Calu3 (cell line): ENCODE measurements at regions not wholly inside any gene's neighbourhood (a gene's known extent, or its start where the extent isn't known, plus 50 kb on each side); places are given as distances from the start of the nearest gene placed in this dataset.
"Not testable (repeated sequence)": the region's sequence is repeated elsewhere in the genome, so short reads cannot be mapped to it uniquely, and the experiment has no call there.

ENCODE experiments used
- BruUV-seq: library from RNA; stranded (reverse); fragments of 400-500 nt; replicated peaks from 2 replicates; lab custom pipeline; 2021; lab: Mats Ljungman, UMichigan
- CTCF ChIA-PET: fragments of 300-600 bp; sonication (Branson Sonifier 250); formaldehyde crosslinking; loops from one replicate; lab custom pipeline; 2022; ENCODE audit warnings: antibody characterized with exemption; lab: Charles Lee
- DNase-seq: peaks from one replicate; pipeline ENCODE4 v3.0.0; 2022
- H3K27ac Mint-ChIP-seq: one replicate; pipeline ENCODE4 v1.8.0; 2022; ENCODE audit warnings: mixed read lengths; ENCODE audit not compliant: unreplicated experiment
- H3K27me3 Mint-ChIP-seq: one replicate; pipeline ENCODE4 v1.8.0; 2022; ENCODE audit warnings: mixed read lengths; ENCODE audit not compliant: unreplicated experiment
- H3K36me3 Mint-ChIP-seq: one replicate; pipeline ENCODE4 v1.8.0; 2022; ENCODE audit warnings: mild to moderate bottlenecking, moderate library complexity, mixed read lengths; ENCODE audit not compliant: insufficient read depth, unreplicated experiment
- H3K4me1 Mint-ChIP-seq: one replicate; pipeline ENCODE4 v1.8.0; 2022; ENCODE audit warnings: mild to moderate bottlenecking, low read depth, mixed read lengths; ENCODE audit not compliant: unreplicated experiment
- H3K4me3 Mint-ChIP-seq: one replicate; pipeline ENCODE4 v1.8.0; 2022; ENCODE audit warnings: mild to moderate bottlenecking, low read depth, moderate library complexity, mixed read lengths; ENCODE audit not compliant: unreplicated experiment
- H3K9me3 Mint-ChIP-seq: one replicate; pipeline ENCODE4 v1.8.0; 2022; ENCODE audit warnings: low read depth, mixed read lengths; ENCODE audit not compliant: unreplicated experiment
- intact Hi-C: fragments of 100-400 bp; cut with micrococcal nuclease; formaldehyde crosslinking; loops from one replicate; pipeline ENCODE4 v1.10.0; 2022; ENCODE audit not compliant: unreplicated experiment
- TF ChIP-seq, protein P1 (sequence below): fragments of 200-600 bp; IDR thresholded peaks from one replicate; pipeline ENCODE4 v1.8.0; 2022; ENCODE audit warnings: antibody characterized with exemption; ENCODE audit not compliant: unreplicated experiment

DNA sequence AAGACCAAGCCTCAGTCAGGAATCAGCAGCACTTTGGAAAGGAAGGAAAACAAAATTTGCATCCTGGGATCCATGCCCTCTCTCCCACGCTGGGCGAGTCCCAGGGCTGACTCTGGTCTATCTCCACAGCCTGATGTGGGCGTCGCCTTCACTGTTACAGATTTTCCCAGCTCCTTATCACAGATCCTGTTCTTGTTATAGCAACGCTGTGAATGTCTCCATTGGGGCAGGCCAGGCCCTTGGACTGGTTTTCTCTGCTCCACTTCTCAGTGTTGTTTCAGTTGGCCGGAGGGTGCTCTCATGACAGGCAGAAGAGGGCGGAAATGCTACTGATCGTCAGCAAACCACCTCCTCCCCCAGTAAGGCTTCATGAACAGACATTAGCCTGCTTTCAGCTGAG, 127.9 kb upstream of the CDH11 start:
- CTCF ChIA-PET = no interaction called here
- Mint-ChIP-seq H3K4me1 (no peaks in the 10 kb centered on the region), H3K36me3 (no peaks in the 10 kb centered on the region), H3K4me3 (no peak overlapping the region), H3K27me3 (no peaks in the 10 kb centered on the region), H3K9me3 (peaks cover 10% of the 10 kb centered on the region), H3K27ac (no peak overlapping the region)
- intact Hi-C loops = no loop called here
- no peak for DNase-seq
- no TSS peak for BruUV-seq
- TF ChIP-seq, protein P1, sequence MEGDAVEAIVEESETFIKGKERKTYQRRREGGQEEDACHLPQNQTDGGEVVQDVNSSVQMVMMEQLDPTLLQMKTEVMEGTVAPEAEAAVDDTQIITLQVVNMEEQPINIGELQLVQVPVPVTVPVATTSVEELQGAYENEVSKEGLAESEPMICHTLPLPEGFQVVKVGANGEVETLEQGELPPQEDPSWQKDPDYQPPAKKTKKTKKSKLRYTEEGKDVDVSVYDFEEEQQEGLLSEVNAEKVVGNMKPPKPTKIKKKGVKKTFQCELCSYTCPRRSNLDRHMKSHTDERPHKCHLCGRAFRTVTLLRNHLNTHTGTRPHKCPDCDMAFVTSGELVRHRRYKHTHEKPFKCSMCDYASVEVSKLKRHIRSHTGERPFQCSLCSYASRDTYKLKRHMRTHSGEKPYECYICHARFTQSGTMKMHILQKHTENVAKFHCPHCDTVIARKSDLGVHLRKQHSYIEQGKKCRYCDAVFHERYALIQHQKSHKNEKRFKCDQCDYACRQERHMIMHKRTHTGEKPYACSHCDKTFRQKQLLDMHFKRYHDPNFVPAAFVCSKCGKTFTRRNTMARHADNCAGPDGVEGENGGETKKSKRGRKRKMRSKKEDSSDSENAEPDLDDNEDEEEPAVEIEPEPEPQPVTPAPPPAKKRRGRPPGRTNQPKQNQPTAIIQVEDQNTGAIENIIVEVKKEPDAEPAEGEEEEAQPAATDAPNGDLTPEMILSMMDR = no peak

DNA sequence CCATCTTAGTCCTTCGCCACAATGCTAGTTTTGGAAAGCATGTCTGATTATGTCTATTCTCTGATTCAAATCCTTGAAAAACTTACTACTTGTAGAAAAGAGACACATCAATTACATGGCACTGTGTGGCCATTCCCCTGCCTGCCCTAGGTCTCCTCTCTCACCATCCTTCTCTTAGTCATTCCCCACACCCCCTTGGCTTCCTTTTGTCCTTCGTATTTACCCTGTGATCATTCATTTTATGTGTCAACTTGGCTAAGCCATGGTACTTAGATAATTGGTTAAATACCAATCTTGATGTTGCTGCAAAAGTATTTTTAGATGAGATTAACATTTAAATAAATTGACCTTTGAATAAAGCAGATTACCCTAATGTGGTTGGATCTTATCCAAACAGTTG, 122.9 kb upstream of the CDH11 start:
- H3K4me3 Mint-ChIP-seq = no peak overlapping the region
- no TSS peak for BruUV-seq
- CTCF ChIA-PET = no interaction called here
- no peak overlapping the region for H3K27ac Mint-ChIP-seq
- intact Hi-C loops = no loop called here
- no peaks in the 10 kb centered on the region for H3K27me3 Mint-ChIP-seq
- peaks cover 15% of the 10 kb centered on the region for H3K9me3 Mint-ChIP-seq
- H3K4me1 Mint-ChIP-seq = no peaks in the 10 kb centered on the region
- no peak for DNase-seq
- no peaks in the 10 kb centered on the region for H3K36me3 Mint-ChIP-seq
- TF ChIP-seq, protein P1 = no peak

DNA sequence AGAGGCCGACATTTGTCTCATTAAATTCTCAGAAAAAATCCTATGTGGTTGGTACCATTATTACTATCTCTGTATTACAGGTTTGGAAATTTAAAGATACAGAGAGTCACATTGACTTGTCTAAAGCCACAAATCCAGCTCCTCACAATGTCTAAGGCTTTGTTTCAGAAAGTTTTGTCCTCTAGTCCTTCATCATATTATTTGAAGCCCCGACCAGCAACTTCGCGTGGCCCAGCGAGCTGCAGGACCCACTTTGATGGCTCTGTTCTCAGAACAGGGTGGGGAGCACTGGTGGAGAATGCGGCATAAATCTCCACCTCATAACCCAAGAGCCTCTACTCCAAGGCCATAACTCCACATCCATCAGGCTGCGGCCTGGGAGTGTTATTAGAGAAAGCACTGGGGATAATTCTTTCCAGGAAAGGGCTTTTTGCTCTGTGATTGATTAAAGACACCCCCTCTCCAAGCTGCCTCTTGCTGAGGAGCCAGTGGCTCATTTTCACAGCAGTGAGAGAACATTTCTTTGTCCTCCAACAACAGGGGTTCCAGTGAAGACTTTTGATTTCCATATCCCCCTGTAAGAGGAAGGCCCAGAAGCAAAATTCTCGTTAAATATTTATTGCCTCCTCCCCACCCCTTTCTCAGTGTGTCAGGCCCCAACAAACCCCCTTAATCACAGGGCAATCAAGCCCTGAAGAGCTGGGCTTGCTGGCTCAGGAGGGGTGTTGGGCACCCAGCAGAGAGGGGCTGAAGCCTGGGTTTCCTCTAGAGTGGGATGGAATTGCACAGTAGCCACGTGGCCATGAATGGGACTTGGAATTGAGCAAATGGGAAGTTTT, 113.7 kb upstream of the CDH11 start:
- H3K27me3 Mint-ChIP-seq = no peaks in the 10 kb centered on the region
- intact Hi-C loops = no loop called here
- DNase-seq = no peak
- H3K36me3 Mint-ChIP-seq = no peaks in the 10 kb centered on the region
- H3K27ac Mint-ChIP-seq = no peak overlapping the region
- BruUV-seq = no TSS peak
- H3K4me1 Mint-ChIP-seq = no peaks in the 10 kb centered on the region
- CTCF ChIA-PET = no interaction called here
- peaks cover 32% of the 10 kb centered on the region for H3K9me3 Mint-ChIP-seq
- H3K4me3 Mint-ChIP-seq = no peak overlapping the region
- TF ChIP-seq, protein P1 = no peak

DNA sequence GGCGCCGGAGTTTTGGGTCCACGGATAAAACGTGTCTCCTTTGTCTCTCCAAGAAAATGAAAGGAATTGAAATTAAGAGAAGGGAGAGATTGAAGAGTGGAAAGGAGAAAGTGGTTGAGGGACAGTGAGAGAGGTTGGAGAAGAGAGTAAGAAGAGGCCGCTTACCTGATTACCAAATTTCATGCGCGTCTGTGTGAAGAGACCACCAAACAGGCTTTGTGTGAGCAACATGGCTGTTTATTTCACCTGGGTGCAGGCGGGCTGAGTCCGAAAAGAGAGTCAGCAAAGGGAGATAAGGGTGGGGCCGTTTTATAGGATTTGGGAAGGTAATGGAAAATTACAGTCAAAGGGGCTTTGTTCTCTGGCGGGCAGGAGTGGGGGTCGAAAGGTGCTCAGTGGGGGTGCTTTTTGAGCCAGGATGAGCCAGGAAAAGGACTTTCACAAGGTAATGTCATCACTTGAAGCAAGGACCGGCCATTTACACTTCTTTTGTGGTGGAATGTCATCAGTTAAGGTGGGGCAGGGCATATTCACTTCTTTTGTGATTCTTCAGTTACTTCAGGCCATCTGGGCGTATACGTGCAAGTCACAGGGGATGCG, 113.0 kb upstream of the CDH11 start:
- H3K27ac Mint-ChIP-seq, DNase-seq, CTCF ChIA-PET, H3K36me3 Mint-ChIP-seq, BruUV-seq, H3K4me1 Mint-ChIP-seq, H3K27me3 Mint-ChIP-seq, intact Hi-C loops, H3K4me3 Mint-ChIP-seq: not testable (repeated sequence)
- peaks cover 26% of the 10 kb centered on the region for H3K9me3 Mint-ChIP-seq
